Peyer's patch (tissue), 4 donors: ENCODE measurements at regions not wholly inside any gene's neighbourhood (a gene's known extent, or its start where the extent isn't known, plus 50 kb on each side); places are given as distances from the start of the nearest gene placed in this dataset.

Source experiments
- DNase-seq, 3 donors: peaks; one replicate each; pipeline ENCODE4 v3.0.0-alpha.2; 2017 to 2019
- H3K27ac ChIP-seq, 4 donors: fragments of 200-600 bp; sonication (generic); one replicate each; pipeline ENCODE4 v1.5.1; 2016 to 2019
- H3K27me3 ChIP-seq, 2 donors: fragments of 200-600 bp; sonication (generic); one replicate each; pipeline ENCODE4 v1.5.1; 2019
- H3K36me3 ChIP-seq, 3 donors: fragments of 200-600 bp; sonication (generic); one replicate each; pipeline ENCODE4 v1.5.1; 2016 to 2019
- H3K4me1 ChIP-seq, 4 donors: fragments of 200-600 bp; sonication (generic); one replicate each; pipeline ENCODE4 v1.5.1; 2016 to 2019
- H3K4me3 ChIP-seq, 4 donors: fragments of 200-600 bp; sonication (generic); 1 replicate in 3 of 4; 2 replicates in 1 of 4; pipeline ENCODE4 v1.5.1; 2016 to 2019; ENCODE audit warnings: mild to moderate bottlenecking in 1 of 4
- H3K9me3 ChIP-seq, 4 donors: fragments of 200-600 bp; sonication (generic); one replicate each; pipeline ENCODE4 v1.5.1; 2016 to 2019; ENCODE audit warnings: mild to moderate bottlenecking in 1 of 4
- POLR2A ChIP-seq, 2 donors: fragments of 450-650 bp; IDR thresholded peaks; one replicate each; pipeline ENCODE4 v1.5.1; 2017; ENCODE audit warnings: antibody characterized with exemption in 2 of 2, mild to moderate bottlenecking in 2 of 2, moderate library complexity in 2 of 2
- TF ChIP-seq, protein P1 (sequence below), 6 experiments: fragments of 450-650 bp in 4 of 6; fragments of 200-600 bp in 2 of 6; sonication (generic) in 1 of 6; IDR thresholded peaks; one replicate each; pipeline ENCODE4 v1.5.1; 2017 to 2019; ENCODE audit warnings: antibody characterized with exemption in 6 of 6, mild to moderate bottlenecking in 3 of 6, moderate library complexity in 1 of 6

- Histone ChIP-seq H3K4me3 (no peak overlapping the region), H3K27me3 (no peaks in the 10 kb centered on the region), H3K9me3 (no peaks in the 10 kb centered on the region), H3K4me1 (peaks cover 0 to 12% (median 0%) of the 10 kb centered on the region in 4 donors), H3K36me3 (no peaks in the 10 kb centered on the region), H3K27ac (no peak overlapping the region)
- TF ChIP-seq, protein P1, sequence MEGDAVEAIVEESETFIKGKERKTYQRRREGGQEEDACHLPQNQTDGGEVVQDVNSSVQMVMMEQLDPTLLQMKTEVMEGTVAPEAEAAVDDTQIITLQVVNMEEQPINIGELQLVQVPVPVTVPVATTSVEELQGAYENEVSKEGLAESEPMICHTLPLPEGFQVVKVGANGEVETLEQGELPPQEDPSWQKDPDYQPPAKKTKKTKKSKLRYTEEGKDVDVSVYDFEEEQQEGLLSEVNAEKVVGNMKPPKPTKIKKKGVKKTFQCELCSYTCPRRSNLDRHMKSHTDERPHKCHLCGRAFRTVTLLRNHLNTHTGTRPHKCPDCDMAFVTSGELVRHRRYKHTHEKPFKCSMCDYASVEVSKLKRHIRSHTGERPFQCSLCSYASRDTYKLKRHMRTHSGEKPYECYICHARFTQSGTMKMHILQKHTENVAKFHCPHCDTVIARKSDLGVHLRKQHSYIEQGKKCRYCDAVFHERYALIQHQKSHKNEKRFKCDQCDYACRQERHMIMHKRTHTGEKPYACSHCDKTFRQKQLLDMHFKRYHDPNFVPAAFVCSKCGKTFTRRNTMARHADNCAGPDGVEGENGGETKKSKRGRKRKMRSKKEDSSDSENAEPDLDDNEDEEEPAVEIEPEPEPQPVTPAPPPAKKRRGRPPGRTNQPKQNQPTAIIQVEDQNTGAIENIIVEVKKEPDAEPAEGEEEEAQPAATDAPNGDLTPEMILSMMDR (IDR thresholded peaks at IDR 0.05): no peak
- no peak for TF ChIP-seq POLR2A (IDR thresholded peaks at IDR 0.05)
- DNase-seq: no peak
These were observed 67.1 kb upstream of the HK2 start for GRCh38 chr2:74766780-74767179.

DNA sequence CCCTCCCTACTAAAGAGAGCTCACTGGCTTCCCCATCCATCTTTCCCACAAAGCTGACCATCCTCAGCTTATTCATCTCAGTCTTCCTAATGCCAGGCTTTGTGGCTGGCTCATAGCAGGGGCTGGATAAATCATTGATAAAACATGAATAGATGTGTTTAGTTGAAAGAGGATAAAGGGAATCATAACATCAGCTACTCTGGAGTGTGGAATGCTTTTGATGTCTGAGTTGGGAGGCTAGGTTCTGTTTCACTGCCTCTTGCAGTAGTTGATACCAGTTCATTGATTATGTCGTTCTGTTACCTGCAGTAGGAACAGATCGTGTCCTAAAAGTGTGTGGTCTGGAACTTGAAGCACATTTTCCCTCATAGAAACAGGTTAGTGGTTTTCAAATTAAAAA lies 66.3 kb upstream of the HK2 start:
- Histone ChIP-seq H3K27me3 (no peaks in the 10 kb centered on the region), H3K4me3 (no peak overlapping the region), H3K27ac (no peak overlapping the region), H3K9me3 (no peaks in the 10 kb centered on the region), H3K36me3 (no peaks in the 10 kb centered on the region), H3K4me1 (peaks cover 0 to 12% (median 0%) of the 10 kb centered on the region in 4 donors)
- TF ChIP-seq POLR2A (IDR thresholded peaks at IDR 0.05): no peak
- TF ChIP-seq, protein P1 (IDR thresholded peaks at IDR 0.05): no peak
- DNase-seq: no peak

- Histone ChIP-seq H3K27ac (no peak overlapping the region), H3K27me3 (no peaks in the 10 kb centered on the region), H3K4me3 (no peak overlapping the region), H3K4me1 (peaks cover 0 to 12% (median 0%) of the 10 kb centered on the region in 4 donors), H3K9me3 (no peaks in the 10 kb centered on the region), H3K36me3 (no peaks in the 10 kb centered on the region)
- TF ChIP-seq, protein P1 (IDR thresholded peaks at IDR 0.05): no peak
- no peak for TF ChIP-seq POLR2A (IDR thresholded peaks at IDR 0.05)
- DNase-seq: no peak
These were observed 65.5 kb upstream of the HK2 start for GRCh38 chr2:74768401-74768914.

- no peaks in the 10 kb centered on the region for H3K9me3 ChIP-seq
- no peaks in the 10 kb centered on the region for H3K4me1 ChIP-seq
- no peak overlapping the region for H3K27ac ChIP-seq
- no peaks in the 10 kb centered on the region for H3K27me3 ChIP-seq
- H3K36me3 ChIP-seq: no peaks in the 10 kb centered on the region
- DNase-seq: no peak
- TF ChIP-seq, protein P1 (IDR thresholded peaks at IDR 0.05): no peak
- no peak for TF ChIP-seq POLR2A (IDR thresholded peaks at IDR 0.05)
- no peak overlapping the region for H3K4me3 ChIP-seq
These were observed 61.9 kb upstream of the HK2 start for GRCh38 chr2:74772046-74772445.

- Histone ChIP-seq H3K27ac (no peak overlapping the region), H3K4me1 (peaks cover 0 to 5% (median 0%) of the 10 kb centered on the region in 4 donors), H3K4me3 (no peak overlapping the region), H3K9me3 (no peaks in the 10 kb centered on the region), H3K27me3 (no peaks in the 10 kb centered on the region), H3K36me3 (no peaks in the 10 kb centered on the region)
- TF ChIP-seq POLR2A (IDR thresholded peaks at IDR 0.05): no peak
- TF ChIP-seq, protein P1 (IDR thresholded peaks at IDR 0.05): no peak
- DNase-seq: no peak
These were observed 56.6 kb upstream of the HK2 start for GRCh38 chr2:74777161-74777900.
